Thyroid gland (tissue), 4 donors: ENCODE measurements at regions not wholly inside any gene's neighbourhood (a gene's known extent, or its start where the extent isn't known, plus 50 kb on each side); places are given as distances from the start of the nearest gene placed in this dataset.

Experiments used
- DNase-seq, 2 donors: peaks; one replicate each; pipeline ENCODE4 v3.0.0-alpha.2; 2019
- H3K27ac ChIP-seq, 3 donors: fragments of 200-600 bp; sonication (generic); 1 replicate in 2 of 3; 2 replicates in 1 of 3; pipeline ENCODE4 v1.5.1; 2016 to 2019; ENCODE audit warnings: mild to moderate bottlenecking in 1 of 3, moderate library complexity in 1 of 3
- H3K27me3 ChIP-seq: fragments of 200-600 bp; sonication (generic); one replicate; pipeline ENCODE4 v1.5.1; 2019
- H3K36me3 ChIP-seq, 2 donors: fragments of 200-600 bp; sonication (generic); one replicate each; pipeline ENCODE4 v1.5.1; 2016 to 2019
- H3K4me1 ChIP-seq, 2 donors: fragments of 200-600 bp; sonication (generic); one replicate each; pipeline ENCODE4 v1.5.1; 2017 to 2019
- H3K4me3 ChIP-seq, 3 donors: fragments of 200-600 bp; sonication (generic); replicated peaks in 1 of 3; 1 replicate in 2 of 3; 2 replicates in 1 of 3; pipeline ENCODE4 v1.5.1; 2016; ENCODE audit warnings: mild to moderate bottlenecking in 1 of 3
- H3K9me3 ChIP-seq: fragments of 200-600 bp; sonication (generic); one replicate; pipeline ENCODE4 v1.5.1; 2017
- CTCF ChIP-seq, 6 experiments: fragments of 200-600 bp in 3 of 6; fragments of 450-650 bp in 3 of 6; sonication (generic) in 3 of 6; IDR thresholded peaks; one replicate each; pipeline ENCODE4 v1.5.1; 2016 to 2019; ENCODE audit warnings: antibody characterized with exemption in 6 of 6, mild to moderate bottlenecking in 2 of 6, inconsistent platforms in 1 of 6, moderate library complexity in 1 of 6
- POLR2A ChIP-seq, 2 donors: fragments of 450-650 bp; IDR thresholded peaks; one replicate each; pipeline ENCODE4 v1.6.1; 2017; ENCODE audit warnings: antibody characterized with exemption in 2 of 2, mild to moderate bottlenecking in 2 of 2, moderate library complexity in 1 of 2
- WGBS, 2 donors: methylation state at CpG; one replicate each; pipeline ENCODE4 v1.1.5; 2017; 5-methylcytosine and 5-hydroxymethylcytosine counted together
- intact Hi-C: fragments of 100-400 bp; cut with DNase I; formaldehyde crosslinking; loops from one replicate; pipeline ENCODE4 v1.15.1; 2023

DNA sequence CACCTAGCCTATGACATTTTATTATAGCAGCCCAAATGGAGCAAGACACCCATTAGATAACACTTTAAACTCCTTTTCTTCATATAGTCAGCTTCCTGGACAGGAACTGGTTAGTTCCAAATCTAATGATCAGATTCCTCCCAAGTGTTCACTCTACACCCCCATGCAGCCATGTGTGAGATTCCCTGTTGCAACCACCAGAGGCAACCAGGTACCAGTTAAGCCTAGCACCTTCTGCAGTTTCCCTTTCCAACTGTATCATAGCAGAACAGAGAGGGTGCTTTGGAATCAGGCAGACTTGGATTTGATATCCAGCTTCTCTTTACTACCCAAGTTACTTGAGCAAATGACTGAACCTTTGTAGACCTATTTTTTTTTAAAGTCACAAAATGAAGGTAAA lies 296.6 kb upstream of the PCSK5 start:
- no peak overlapping the region for H3K27ac ChIP-seq
- no peaks in the 10 kb centered on the region for H3K9me3 ChIP-seq
- peaks cover 4 to 10% of the 10 kb centered on the region in 2 donors for H3K4me1 ChIP-seq
- DNase-seq = no peak
- TF ChIP-seq POLR2A (IDR thresholded peaks at IDR 0.05) (no peak), CTCF (IDR thresholded peaks at IDR 0.05) (no peak)
- no peak overlapping the region for H3K4me3 ChIP-seq
- intact Hi-C loops = no loop called here
- H3K27me3 ChIP-seq = no peaks in the 10 kb centered on the region
- no peaks in the 10 kb centered on the region for H3K36me3 ChIP-seq

DNA sequence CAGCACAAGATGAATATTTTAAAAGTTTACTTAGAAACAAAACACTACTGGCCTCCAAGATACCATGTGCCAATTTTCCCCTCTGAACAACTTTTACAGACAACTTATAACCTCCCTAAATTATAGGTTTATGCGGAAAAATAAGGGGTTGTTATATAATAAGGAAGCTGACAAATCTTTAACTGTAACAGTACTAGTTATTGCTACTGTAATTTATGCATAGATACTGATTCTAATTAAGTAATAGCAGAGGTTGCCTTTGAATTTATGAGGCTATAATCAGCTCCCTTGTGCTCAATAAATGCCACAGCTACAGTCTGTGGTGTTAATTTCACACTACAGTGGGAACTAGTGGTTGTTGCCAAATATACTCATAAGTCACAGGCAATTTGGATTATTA lies 291.3 kb upstream of the PCSK5 start:
- no peaks in the 10 kb centered on the region for H3K4me1 ChIP-seq
- H3K4me3 ChIP-seq = no peak overlapping the region
- 89 to 92% methylated on average over 1 of the region's 1 CpG for WGBS, 2 donors
- no peaks in the 10 kb centered on the region for H3K9me3 ChIP-seq
- no peak overlapping the region for H3K27ac ChIP-seq
- no peaks in the 10 kb centered on the region for H3K27me3 ChIP-seq
- no peak for TF ChIP-seq POLR2A (IDR thresholded peaks at IDR 0.05)
- TF ChIP-seq CTCF (IDR thresholded peaks at IDR 0.05) = no peak
- H3K36me3 ChIP-seq = no peaks in the 10 kb centered on the region
- intact Hi-C loops = no loop called here
- DNase-seq = no peak

DNA sequence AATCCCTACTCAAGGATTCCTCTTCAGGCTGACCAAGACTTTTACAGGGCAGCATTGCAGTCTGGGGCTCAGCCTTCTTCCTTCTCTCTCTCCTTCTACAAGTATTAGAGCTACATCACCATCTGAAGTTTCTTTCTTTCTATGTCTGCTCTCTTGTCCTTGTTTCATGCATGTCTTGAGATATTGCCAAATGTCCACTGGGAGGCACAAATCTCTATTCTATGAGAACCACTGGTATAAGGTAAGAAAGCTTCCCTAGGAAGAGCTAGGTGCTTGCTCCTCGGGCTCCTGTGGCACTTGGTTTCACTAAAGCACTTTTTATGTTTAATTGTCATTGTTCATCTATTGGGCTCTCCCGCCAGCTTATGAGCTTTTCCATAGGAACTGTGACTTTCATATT lies 289.2 kb upstream of the PCSK5 start:
- Histone ChIP-seq H3K4me1 (no peaks in the 10 kb centered on the region), H3K27me3 (no peaks in the 10 kb centered on the region), H3K9me3 (no peaks in the 10 kb centered on the region), H3K27ac (no peak overlapping the region), H3K4me3 (no peak overlapping the region), H3K36me3 (no peaks in the 10 kb centered on the region)
- TF ChIP-seq POLR2A (IDR thresholded peaks at IDR 0.05) = no peak
- TF ChIP-seq CTCF (IDR thresholded peaks at IDR 0.05) = peak in 3 of 6 experiments; percentile 25 to 49 (median 29)
- peak in 1 of 2 donors; percentile 7 for DNase-seq
- intact Hi-C loops = no loop called here
- WGBS, 2 donors = 72 to 76% methylated on average over 2 of the region's 2 CpGs

GRCh38 chr9:75602060-75602459 lies 288.4 kb upstream of the PCSK5 start:
- Histone ChIP-seq H3K4me1 (no peaks in the 10 kb centered on the region), H3K36me3 (no peaks in the 10 kb centered on the region), H3K4me3 (no peak overlapping the region), H3K27me3 (no peaks in the 10 kb centered on the region), H3K27ac (no peak overlapping the region), H3K9me3 (no peaks in the 10 kb centered on the region)
- intact Hi-C loops = no loop called here
- 87% methylated on average over 4 of the region's 4 CpGs for WGBS, 2 donors
- TF ChIP-seq CTCF (IDR thresholded peaks at IDR 0.05) (no peak), POLR2A (IDR thresholded peaks at IDR 0.05) (no peak)
- no peak for DNase-seq

GRCh38 chr9:75604661-75605060 lies 285.8 kb upstream of the PCSK5 start:
- no peaks in the 10 kb centered on the region for H3K9me3 ChIP-seq
- intact Hi-C loops = no loop called here
- TF ChIP-seq POLR2A (IDR thresholded peaks at IDR 0.05) (no peak), CTCF (IDR thresholded peaks at IDR 0.05) (no peak)
- DNase-seq = no peak
- no peaks in the 10 kb centered on the region for H3K27me3 ChIP-seq
- H3K36me3 ChIP-seq = no peaks in the 10 kb centered on the region
- H3K4me1 ChIP-seq = no peaks in the 10 kb centered on the region
- no peak overlapping the region for H3K4me3 ChIP-seq
- H3K27ac ChIP-seq = no peak overlapping the region
- WGBS, 2 donors = 86 to 89% methylated on average over 2 of the region's 2 CpGs
